HEK293T (cell line): ENCODE measurements at regions not wholly inside any gene's neighbourhood (a gene's known extent, or its start where the extent isn't known, plus 50 kb on each side); places are given as distances from the start of the nearest gene placed in this dataset.

ENCODE experiments used
- BHLHE40 ChIP-seq: fragments of 450-650 bp; IDR thresholded peaks from 2 replicates; pipeline ENCODE4 v1.6.1; 2016; ENCODE audit warnings: mild to moderate bottlenecking, moderate library complexity, borderline replicate concordance
- ELF4 ChIP-seq: fragments of 450-650 bp; IDR thresholded peaks from 2 replicates; pipeline ENCODE4 v1.6.1; 2017; ENCODE audit warnings: antibody characterized with exemption
- FOXA1 ChIP-seq: fragments of 450-650 bp; IDR thresholded peaks from 2 replicates; pipeline ENCODE4 v1.6.1; 2016; ENCODE audit warnings: mild to moderate bottlenecking
- FOXK2 ChIP-seq: fragments of 450-650 bp; IDR thresholded peaks from 2 replicates; pipeline ENCODE4 v1.6.1; 2016; ENCODE audit warnings: mild to moderate bottlenecking
- FOXM1 ChIP-seq: fragments of 450-650 bp; IDR thresholded peaks from 2 replicates; pipeline ENCODE4 v1.6.1; 2017; ENCODE audit warnings: mild to moderate bottlenecking, borderline replicate concordance
- HDGF ChIP-seq: fragments of 450-650 bp; IDR thresholded peaks from 2 replicates; pipeline ENCODE4 v1.6.1; 2017; ENCODE audit warnings: antibody characterized with exemption, borderline replicate concordance
- LEF1 ChIP-seq: fragments of 450-650 bp; IDR thresholded peaks from 2 replicates; pipeline ENCODE4 v1.6.1; 2017; ENCODE audit warnings: mild to moderate bottlenecking, borderline replicate concordance
- NFRKB ChIP-seq: fragments of 450-650 bp; IDR thresholded peaks from 2 replicates; pipeline ENCODE4 v1.6.1; 2016; ENCODE audit warnings: mild to moderate bottlenecking, moderate library complexity
- SP1 ChIP-seq: fragments of 450-650 bp; IDR thresholded peaks from 2 replicates; pipeline ENCODE4 v1.6.1; 2017
- SUZ12 ChIP-seq: fragments of 450-650 bp; IDR thresholded peaks from 2 replicates; pipeline ENCODE4 v1.6.1; 2016; ENCODE audit warnings: mild to moderate bottlenecking
- ZNF384 ChIP-seq: fragments of 450-650 bp; IDR thresholded peaks from 2 replicates; pipeline ENCODE4 v1.6.1; 2016
- TF ChIP-seq, protein P1 (sequence below): fragments of 450-650 bp; IDR thresholded peaks from 2 replicates; pipeline ENCODE4 v1.6.1; 2016

DNA sequence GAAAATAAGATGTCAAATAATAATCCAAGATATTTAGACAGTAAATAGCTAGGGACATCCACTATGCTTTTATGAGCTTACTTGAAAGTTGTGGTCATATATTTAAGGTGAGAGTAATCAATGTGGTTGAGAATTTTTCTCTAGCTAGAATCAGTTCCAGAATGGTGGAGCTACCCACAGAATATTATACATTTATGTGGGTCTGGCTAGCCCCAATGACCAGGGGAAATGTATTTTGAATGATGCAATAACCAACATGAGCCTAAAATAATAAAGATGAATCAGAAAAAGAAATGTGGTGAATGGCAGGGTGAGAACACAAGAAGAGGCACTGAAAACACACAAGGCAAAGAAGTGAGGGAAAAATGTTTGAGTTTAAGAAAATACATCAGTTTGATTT lies 325.7 kb downstream of the TBC1D32 start:
- TF ChIP-seq BHLHE40: no peak
- TF ChIP-seq FOXA1: no peak
- TF ChIP-seq SP1: no peak
- no peak for TF ChIP-seq FOXK2
- TF ChIP-seq HDGF: no peak
- TF ChIP-seq LEF1: no peak
- TF ChIP-seq ELF4: no peak
- no peak for TF ChIP-seq FOXM1
- no peak for TF ChIP-seq NFRKB
- TF ChIP-seq SUZ12: no peak
- no peak for TF ChIP-seq ZNF384
- TF ChIP-seq, protein P1, sequence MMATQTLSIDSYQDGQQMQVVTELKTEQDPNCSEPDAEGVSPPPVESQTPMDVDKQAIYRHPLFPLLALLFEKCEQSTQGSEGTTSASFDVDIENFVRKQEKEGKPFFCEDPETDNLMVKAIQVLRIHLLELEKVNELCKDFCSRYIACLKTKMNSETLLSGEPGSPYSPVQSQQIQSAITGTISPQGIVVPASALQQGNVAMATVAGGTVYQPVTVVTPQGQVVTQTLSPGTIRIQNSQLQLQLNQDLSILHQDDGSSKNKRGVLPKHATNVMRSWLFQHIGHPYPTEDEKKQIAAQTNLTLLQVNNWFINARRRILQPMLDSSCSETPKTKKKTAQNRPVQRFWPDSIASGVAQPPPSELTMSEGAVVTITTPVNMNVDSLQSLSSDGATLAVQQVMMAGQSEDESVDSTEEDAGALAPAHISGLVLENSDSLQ: no peak
